OCI-LY3 (cell line): ENCODE measurements at regions not wholly inside any gene's neighbourhood (a gene's known extent, or its start where the extent isn't known, plus 50 kb on each side); places are given as distances from the start of the nearest gene placed in this dataset.

Experiments
- H2AFZ ChIP-seq: fragments of 200-600, 300-600 bp; shearing (Covaris generic); 2 replicates; pipeline ENCODE4 v1.6.0; 2014; ENCODE audit warnings: antibody characterized with exemption, low read depth, low read length
- H3K27ac ChIP-seq: fragments of 200-600, 300-600 bp; sonication (generic); 2 replicates; pipeline ENCODE4 v1.5.1; 2014; ENCODE audit warnings: mild to moderate bottlenecking, low read length, moderate library complexity, mixed read lengths
- H3K27me3 ChIP-seq: fragments of 200-600, 300-600 bp; sonication (generic); 2 replicates; pipeline ENCODE4 v1.6.1; 2014; ENCODE audit warnings: low read depth, low read length, mixed read lengths
- H3K36me3 ChIP-seq: fragments of 200-600, 300-600 bp; sonication (generic); replicated peaks from 2 replicates; pipeline ENCODE3; 2014; ENCODE audit warnings: low read depth, low read length, mixed read lengths
- H3K4me1 ChIP-seq: fragments of 300-600, 200-600 bp; sonication (generic); 2 replicates; pipeline ENCODE4 v1.6.1; 2014; ENCODE audit warnings: low read length, mixed read lengths
- H3K4me2 ChIP-seq: fragments of 200-600, 300-600 bp; sonication (generic); 2 replicates; pipeline ENCODE4 v1.6.1; 2014; ENCODE audit warnings: low read length, mixed read lengths
- H3K4me3 ChIP-seq: fragments of 300-600, 200-600 bp; sonication (generic); 2 replicates; pipeline ENCODE4 v1.5.1; 2014; ENCODE audit warnings: antibody characterized with exemption, mild to moderate bottlenecking, low read length, moderate library complexity
- H3K79me2 ChIP-seq: fragments of 300-600, 200-600 bp; shearing (Covaris generic); 2 replicates; pipeline ENCODE4 v1.6.1; 2014; ENCODE audit warnings: mild to moderate bottlenecking, low read length, mixed read lengths
- H3K9ac ChIP-seq: fragments of 300-600, 200-600 bp; shearing (Covaris generic); 2 replicates; pipeline ENCODE4 v1.6.0; 2014; ENCODE audit warnings: mild to moderate bottlenecking, low read length, moderate library complexity
- H3K9me3 ChIP-seq: fragments of 200-600, 300-600 bp; shearing (Covaris generic); 2 replicates; pipeline ENCODE4 v1.6.1; 2014; ENCODE audit warnings: low read length, mixed read lengths; ENCODE audit not compliant: insufficient read depth
- H4K20me1 ChIP-seq: fragments of 200-600, 300-600 bp; sonication (generic); 2 replicates; pipeline ENCODE4 v1.6.1; 2016; ENCODE audit warnings: low read length, mixed read lengths; ENCODE audit not compliant: insufficient read depth
- CTCF ChIP-seq: fragments of 200-600, 300-600 bp; sonication (generic); IDR thresholded peaks from 2 replicates; pipeline ENCODE4 v1.5.1; 2014; ENCODE audit warnings: antibody characterized with exemption, low read length, low read depth
- EZH2phosphoT487 ChIP-seq: fragments of 200-600 bp; shearing (Covaris generic); IDR thresholded peaks from 2 replicates; pipeline ENCODE4 v1.6.1; 2018; ENCODE audit warnings: antibody characterized with exemption, mixed run types, low read depth

- Histone ChIP-seq H3K4me1 (no peaks in the 10 kb centered on the region), H3K4me2 (no peak overlapping the region), H3K9ac (no peak overlapping the region), H3K36me3 (no peaks in the 10 kb centered on the region), H3K27ac (no peak overlapping the region), H2AFZ (no peak overlapping the region), H4K20me1 (peaks cover 4% of the 10 kb centered on the region; the same call in 1 of the 2 replicates), H3K27me3 (peaks cover 8% of the 10 kb centered on the region; the same call in 1 of the 2 replicates), H3K79me2 (no peaks in the 10 kb centered on the region), H3K4me3 (no peak overlapping the region), H3K9me3 (no peaks in the 10 kb centered on the region)
- no peak for TF ChIP-seq CTCF
- no peak for TF ChIP-seq EZH2phosphoT487
Observed at GRCh38 chr9:126084008-126084407, 242.6 kb upstream of the MVB12B start.

GRCh38 chr9:126084696-126085095 is 241.9 kb upstream of the MVB12B start:
- no peak overlapping the region for H3K4me2 ChIP-seq
- H4K20me1 ChIP-seq = peaks cover 4% of the 10 kb centered on the region; the same call in 1 of the 2 replicates
- H3K9ac ChIP-seq = no peak overlapping the region
- TF ChIP-seq EZH2phosphoT487 = no peak
- TF ChIP-seq CTCF = no peak
- no peak overlapping the region for H3K27ac ChIP-seq
- no peaks in the 10 kb centered on the region for H3K4me1 ChIP-seq
- H3K9me3 ChIP-seq = no peaks in the 10 kb centered on the region
- H3K36me3 ChIP-seq = no peaks in the 10 kb centered on the region
- H3K27me3 ChIP-seq = peaks cover 8% of the 10 kb centered on the region; the same call in 1 of the 2 replicates
- H3K4me3 ChIP-seq = no peak overlapping the region
- no peak overlapping the region for H2AFZ ChIP-seq
- no peaks in the 10 kb centered on the region for H3K79me2 ChIP-seq

GRCh38 chr9:126085170-126085569 is 241.5 kb upstream of the MVB12B start:
- H3K4me2 ChIP-seq = no peak overlapping the region
- no peak overlapping the region for H3K27ac ChIP-seq
- H3K9me3 ChIP-seq = no peaks in the 10 kb centered on the region
- peaks cover 8% of the 10 kb centered on the region; the same call in 1 of the 2 replicates for H3K27me3 ChIP-seq
- no peak overlapping the region for H2AFZ ChIP-seq
- H3K4me1 ChIP-seq = no peaks in the 10 kb centered on the region
- peaks cover 4% of the 10 kb centered on the region; the same call in 1 of the 2 replicates for H4K20me1 ChIP-seq
- no peaks in the 10 kb centered on the region for H3K36me3 ChIP-seq
- no peaks in the 10 kb centered on the region for H3K79me2 ChIP-seq
- no peak overlapping the region for H3K4me3 ChIP-seq
- H3K9ac ChIP-seq = no peak overlapping the region
- no peak for TF ChIP-seq CTCF
- TF ChIP-seq EZH2phosphoT487 = no peak

- H3K9me3 ChIP-seq = no peaks in the 10 kb centered on the region
- no peaks in the 10 kb centered on the region for H3K79me2 ChIP-seq
- TF ChIP-seq EZH2phosphoT487 = no peak
- no peak for TF ChIP-seq CTCF
- no peaks in the 10 kb centered on the region for H4K20me1 ChIP-seq
- no peak overlapping the region for H2AFZ ChIP-seq
- no peak overlapping the region for H3K4me3 ChIP-seq
- H3K9ac ChIP-seq = no peak overlapping the region
- no peaks in the 10 kb centered on the region for H3K36me3 ChIP-seq
- H3K27ac ChIP-seq = no peak overlapping the region
- no peak overlapping the region for H3K4me2 ChIP-seq
- no peaks in the 10 kb centered on the region; the same call in 1 of the 2 replicates for H3K27me3 ChIP-seq
- no peaks in the 10 kb centered on the region for H3K4me1 ChIP-seq
Observed at GRCh38 chr9:126088336-126088735, 238.3 kb upstream of the MVB12B start.
